ENCODE measurements at regions not wholly inside any gene's neighbourhood (a gene's known extent, or its start where the extent isn't known, plus 50 kb on each side); places are given as distances from the start of the nearest gene placed in this dataset.

DNA sequence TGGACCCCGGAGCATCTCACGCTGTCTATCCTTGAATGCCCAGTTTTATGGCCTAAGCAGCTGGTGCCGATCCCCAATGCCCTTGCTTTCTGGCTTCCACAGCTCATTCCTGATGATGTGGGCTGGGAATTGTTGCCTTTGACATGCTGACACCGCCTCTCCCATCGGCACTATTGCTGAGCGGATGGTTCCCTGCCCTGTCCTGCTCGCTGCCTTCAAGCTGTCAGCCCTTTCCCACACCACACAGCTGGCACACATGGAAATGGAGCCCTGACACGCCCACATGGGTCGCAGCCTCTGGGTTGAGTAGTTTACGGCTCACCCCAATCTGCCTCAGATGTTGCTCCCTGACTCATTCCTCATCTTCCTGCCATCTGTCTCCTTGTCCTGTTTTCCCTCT lies 110.2 kb upstream of the SESN3 start:
- TF ChIP-seq RAD21 (IDR thresholded peaks at IDR 0.05; ENCODE audit: low read depth): no peak
- TF ChIP-seq, protein P1, sequence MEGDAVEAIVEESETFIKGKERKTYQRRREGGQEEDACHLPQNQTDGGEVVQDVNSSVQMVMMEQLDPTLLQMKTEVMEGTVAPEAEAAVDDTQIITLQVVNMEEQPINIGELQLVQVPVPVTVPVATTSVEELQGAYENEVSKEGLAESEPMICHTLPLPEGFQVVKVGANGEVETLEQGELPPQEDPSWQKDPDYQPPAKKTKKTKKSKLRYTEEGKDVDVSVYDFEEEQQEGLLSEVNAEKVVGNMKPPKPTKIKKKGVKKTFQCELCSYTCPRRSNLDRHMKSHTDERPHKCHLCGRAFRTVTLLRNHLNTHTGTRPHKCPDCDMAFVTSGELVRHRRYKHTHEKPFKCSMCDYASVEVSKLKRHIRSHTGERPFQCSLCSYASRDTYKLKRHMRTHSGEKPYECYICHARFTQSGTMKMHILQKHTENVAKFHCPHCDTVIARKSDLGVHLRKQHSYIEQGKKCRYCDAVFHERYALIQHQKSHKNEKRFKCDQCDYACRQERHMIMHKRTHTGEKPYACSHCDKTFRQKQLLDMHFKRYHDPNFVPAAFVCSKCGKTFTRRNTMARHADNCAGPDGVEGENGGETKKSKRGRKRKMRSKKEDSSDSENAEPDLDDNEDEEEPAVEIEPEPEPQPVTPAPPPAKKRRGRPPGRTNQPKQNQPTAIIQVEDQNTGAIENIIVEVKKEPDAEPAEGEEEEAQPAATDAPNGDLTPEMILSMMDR (IDR thresholded peaks at IDR 0.05 in 2 of 3, conservative IDR thresholded peaks at IDR 0.05 in 1 of 3; ENCODE audit: borderline replicate concordance in 1 of 3, insufficient read depth in 1 of 3, low read depth in 2 of 3, low read length in 2 of 3): no peak

Data from HCT116 (cell line).